Activated CD8-positive, alpha-beta T cell treated with anti-CD3 and anti-CD28 coated beads, Interleukin-2, amount 10 ng/mL, durations not matched to agents 7 days and 5 days (primary cell): ENCODE measurements at regions not wholly inside any gene's neighbourhood (a gene's known extent, or its start where the extent isn't known, plus 50 kb on each side); places are given as distances from the start of the nearest gene placed in this dataset.

Experiments
- ATAC-seq: fragments of 150-1000 bp; cut with Tn5 transposase; one replicate; pipeline ENCODE4 v1.10.0; 2021; ENCODE audit warnings: moderate library complexity
- CTCF ChIA-PET: fragments of 350-600 bp; sonication (Branson Sonifier 250); formaldehyde crosslinking; loops from one replicate; lab custom pipeline; 2021; ENCODE audit warnings: antibody characterized with exemption; lab: Charles Lee
- POLR2A ChIA-PET: fragments of 350-600 bp; sonication (Branson Sonifier 250); formaldehyde crosslinking; loops from one replicate; lab custom pipeline; 2021; ENCODE audit warnings: antibody characterized with exemption; lab: Charles Lee
- DNase-seq: peaks from one replicate; pipeline ENCODE4 v3.0.0-alpha.2; 2020
- H3K27ac Mint-ChIP-seq: one replicate; pipeline ENCODE4 v1.8.0; 2021; ENCODE audit warnings: mild to moderate bottlenecking, mixed read lengths
- H3K27me3 Mint-ChIP-seq: one replicate; pipeline ENCODE4 v1.8.0; 2021; ENCODE audit warnings: low read depth, mixed read lengths
- H3K36me3 Mint-ChIP-seq: one replicate; pipeline ENCODE4 v1.8.0; 2021; ENCODE audit warnings: low read depth, mixed read lengths
- H3K4me1 Mint-ChIP-seq: one replicate; pipeline ENCODE4 v1.8.0; 2021; ENCODE audit warnings: low read depth, mixed read lengths
- H3K4me3 Mint-ChIP-seq: one replicate; pipeline ENCODE4 v1.8.0; 2021; ENCODE audit warnings: mild to moderate bottlenecking, mixed read lengths
- H3K9me3 Mint-ChIP-seq: one replicate; pipeline ENCODE4 v1.8.0; 2022; ENCODE audit warnings: mixed read lengths; ENCODE audit not compliant: insufficient read depth

DNA sequence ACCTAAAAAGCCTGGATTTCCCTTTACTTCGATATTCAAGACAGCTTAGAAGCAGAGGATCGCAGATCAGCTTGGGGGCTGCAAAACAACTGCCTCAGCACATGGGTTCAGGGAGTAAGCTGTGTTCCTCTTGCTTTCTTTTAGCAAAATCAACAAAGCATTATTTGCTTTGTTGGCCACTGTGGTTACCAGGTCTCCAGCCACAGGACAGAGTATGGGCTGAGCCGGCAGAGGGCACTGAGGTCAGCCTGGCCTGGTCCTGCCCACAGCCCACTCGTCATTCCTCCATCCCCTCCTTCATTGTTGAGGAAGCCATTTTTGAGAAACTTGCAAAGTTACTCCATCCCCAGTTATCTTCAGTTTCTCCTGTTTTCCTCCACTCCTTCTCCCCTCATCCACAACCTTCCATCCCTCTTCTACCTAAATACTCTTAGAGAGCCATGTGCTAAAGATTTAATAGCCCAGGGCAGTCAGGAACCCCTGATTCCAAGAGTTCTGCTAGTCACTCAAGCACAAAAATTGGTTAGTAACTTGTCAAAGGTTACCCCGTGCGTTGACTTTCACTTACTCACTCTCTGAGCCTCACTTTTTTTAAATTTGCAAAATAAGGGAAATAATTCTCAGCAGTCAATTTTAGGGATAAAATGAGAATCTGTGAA, 60.0 kb upstream of the HES1 start:
- CTCF ChIA-PET: no interaction called here
- no peak overlapping the region for H3K4me3 Mint-ChIP-seq
- no peaks in the 10 kb centered on the region for H3K9me3 Mint-ChIP-seq
- POLR2A ChIA-PET: no interaction called here
- H3K36me3 Mint-ChIP-seq: no peaks in the 10 kb centered on the region
- ATAC-seq (no peak), DNase-seq (no peak)
- H3K27me3 Mint-ChIP-seq: peaks cover 54% of the 10 kb centered on the region
- H3K27ac Mint-ChIP-seq: no peak overlapping the region
- no peaks in the 10 kb centered on the region for H3K4me1 Mint-ChIP-seq

DNA sequence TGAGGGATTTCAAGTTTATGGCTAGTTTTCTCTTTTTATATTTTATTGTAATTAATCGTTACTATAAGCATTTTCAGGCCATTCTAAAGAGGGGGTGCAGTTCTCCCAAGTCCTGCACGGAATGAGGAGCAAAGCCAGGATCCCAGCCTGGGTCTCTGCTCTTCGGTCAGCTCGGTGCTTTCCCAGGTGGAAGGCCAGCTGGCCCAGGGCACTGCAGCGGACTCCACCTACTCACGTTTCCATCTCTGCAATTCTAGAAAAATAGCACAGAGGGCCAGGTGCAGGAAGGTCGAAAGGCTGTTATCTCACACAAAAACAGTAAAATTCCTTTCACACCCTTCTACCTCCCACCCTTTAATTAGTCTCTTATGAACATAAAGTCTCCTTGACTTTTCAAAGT, 59.5 kb upstream of the HES1 start:
- CTCF ChIA-PET: no interaction called here
- DNase-seq: no peak
- Mint-ChIP-seq H3K27ac (no peak overlapping the region), H3K4me3 (no peak overlapping the region), H3K4me1 (no peaks in the 10 kb centered on the region), H3K27me3 (peaks cover 53% of the 10 kb centered on the region), H3K36me3 (no peaks in the 10 kb centered on the region), H3K9me3 (no peaks in the 10 kb centered on the region)
- POLR2A ChIA-PET: no interaction called here
- no peak for ATAC-seq

DNA sequence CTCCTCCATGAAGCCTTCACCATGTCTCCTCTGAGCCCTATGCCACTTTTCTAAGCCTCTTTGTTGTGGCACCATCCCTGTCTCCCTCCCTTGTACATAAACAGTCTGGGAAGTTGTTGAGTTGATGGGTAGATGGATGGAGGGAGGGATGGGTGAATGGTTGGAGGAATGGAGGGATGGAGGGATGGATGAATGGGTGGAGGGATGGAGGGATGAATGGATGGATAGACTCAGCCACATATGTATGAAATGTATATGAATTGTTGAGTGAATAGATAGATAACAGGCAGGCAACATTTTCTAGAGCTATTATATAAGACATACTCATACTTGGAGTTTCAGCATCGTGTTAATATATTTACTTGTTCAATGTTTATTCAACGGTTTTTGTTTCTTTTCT, 58.3 kb upstream of the HES1 start:
- H3K36me3 Mint-ChIP-seq: no peaks in the 10 kb centered on the region
- no peak overlapping the region for H3K4me3 Mint-ChIP-seq
- H3K9me3 Mint-ChIP-seq: no peaks in the 10 kb centered on the region
- CTCF ChIA-PET: no interaction called here
- H3K27ac Mint-ChIP-seq: no peak overlapping the region
- ATAC-seq (no peak), DNase-seq (no peak)
- POLR2A ChIA-PET: no interaction called here
- H3K4me1 Mint-ChIP-seq: no peaks in the 10 kb centered on the region
- peaks cover 46% of the 10 kb centered on the region for H3K27me3 Mint-ChIP-seq

DNA sequence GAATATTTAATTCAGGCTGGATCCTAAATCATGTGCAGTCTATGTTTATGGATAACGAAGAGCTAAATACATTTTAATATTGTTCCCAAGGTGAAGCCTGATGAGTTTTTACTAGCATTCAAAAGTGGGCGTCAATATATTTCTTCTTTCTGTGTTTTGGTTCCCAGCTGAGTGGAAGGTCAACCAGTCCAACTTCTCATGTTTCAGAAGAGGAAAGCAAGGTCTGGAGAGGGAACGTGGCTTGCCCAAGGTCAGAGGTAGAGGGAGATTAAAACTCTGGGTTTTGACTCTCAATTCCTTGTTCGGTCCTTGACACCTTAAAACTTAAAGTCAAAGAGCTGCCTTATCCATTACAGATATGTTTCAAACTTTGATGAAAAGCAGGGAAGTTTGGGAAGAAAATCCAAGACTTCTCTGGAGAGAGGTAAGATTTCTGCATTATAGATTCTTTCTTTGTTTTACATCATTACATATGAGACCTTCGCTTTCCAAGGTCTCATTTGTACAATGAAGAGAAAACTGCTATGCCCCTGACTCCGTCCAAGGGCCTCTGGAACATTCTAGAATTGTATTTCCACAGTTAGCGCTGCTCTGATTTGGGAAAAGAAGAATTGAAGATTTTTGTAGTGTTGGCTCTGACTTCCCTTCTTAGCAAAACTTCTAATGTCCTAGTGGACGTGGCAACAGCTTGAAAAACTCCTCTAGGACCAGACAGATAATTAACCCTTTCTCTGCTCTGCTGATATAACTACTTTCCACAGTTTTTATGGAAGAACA, 57.7 kb upstream of the HES1 start:
- no peak overlapping the region for H3K4me3 Mint-ChIP-seq
- ChIA-PET CTCF (no interaction called here), POLR2A (no interaction called here)
- ATAC-seq (no peak), DNase-seq (no peak)
- no peaks in the 10 kb centered on the region for H3K36me3 Mint-ChIP-seq
- peaks cover 44% of the 10 kb centered on the region for H3K27me3 Mint-ChIP-seq
- no peak overlapping the region for H3K27ac Mint-ChIP-seq
- no peaks in the 10 kb centered on the region for H3K4me1 Mint-ChIP-seq
- H3K9me3 Mint-ChIP-seq: no peaks in the 10 kb centered on the region

DNA sequence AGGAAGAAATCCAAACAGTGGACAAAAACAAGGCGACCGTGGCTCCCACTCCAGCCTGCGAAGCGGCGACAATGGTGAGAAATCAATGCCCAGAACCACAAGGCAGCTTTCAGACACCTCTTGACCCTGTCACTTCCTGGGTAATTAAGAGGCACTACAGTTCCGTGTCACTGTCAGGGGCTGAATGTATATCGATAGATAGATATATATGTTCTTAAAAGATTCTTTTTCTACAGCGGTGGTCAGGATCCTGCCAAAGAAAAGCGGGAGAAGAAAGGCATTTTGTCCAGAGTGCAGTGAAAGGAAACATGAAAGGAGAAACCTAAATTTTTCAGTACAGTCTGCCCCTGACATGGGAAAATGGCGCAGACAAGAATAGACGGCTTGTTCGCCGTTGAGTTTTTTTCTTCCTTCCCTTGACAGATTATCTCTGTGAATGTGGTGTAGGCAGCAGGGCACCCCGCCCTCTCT, 56.2 kb upstream of the HES1 start:
- H3K27me3 Mint-ChIP-seq: peaks cover 40% of the 10 kb centered on the region
- no peak overlapping the region for H3K4me3 Mint-ChIP-seq
- DNase-seq (no peak), ATAC-seq (no peak)
- peaks cover 7% of the 10 kb centered on the region for H3K4me1 Mint-ChIP-seq
- H3K27ac Mint-ChIP-seq: no peak overlapping the region
- ChIA-PET POLR2A (no interaction called here), CTCF (no interaction called here)
- no peaks in the 10 kb centered on the region for H3K9me3 Mint-ChIP-seq
- no peaks in the 10 kb centered on the region for H3K36me3 Mint-ChIP-seq

- DNase-seq: no peak
- ATAC-seq: no peak
- Mint-ChIP-seq H3K4me1 (peaks cover 11% of the 10 kb centered on the region), H3K9me3 (no peaks in the 10 kb centered on the region), H3K4me3 (no peak overlapping the region), H3K36me3 (no peaks in the 10 kb centered on the region), H3K27me3 (peaks cover 35% of the 10 kb centered on the region), H3K27ac (no peak overlapping the region)
- ChIA-PET CTCF (no interaction called here), POLR2A (no interaction called here)
Observed at GRCh38 chr3:194080436-194080835, 55.5 kb upstream of the HES1 start.

DNA sequence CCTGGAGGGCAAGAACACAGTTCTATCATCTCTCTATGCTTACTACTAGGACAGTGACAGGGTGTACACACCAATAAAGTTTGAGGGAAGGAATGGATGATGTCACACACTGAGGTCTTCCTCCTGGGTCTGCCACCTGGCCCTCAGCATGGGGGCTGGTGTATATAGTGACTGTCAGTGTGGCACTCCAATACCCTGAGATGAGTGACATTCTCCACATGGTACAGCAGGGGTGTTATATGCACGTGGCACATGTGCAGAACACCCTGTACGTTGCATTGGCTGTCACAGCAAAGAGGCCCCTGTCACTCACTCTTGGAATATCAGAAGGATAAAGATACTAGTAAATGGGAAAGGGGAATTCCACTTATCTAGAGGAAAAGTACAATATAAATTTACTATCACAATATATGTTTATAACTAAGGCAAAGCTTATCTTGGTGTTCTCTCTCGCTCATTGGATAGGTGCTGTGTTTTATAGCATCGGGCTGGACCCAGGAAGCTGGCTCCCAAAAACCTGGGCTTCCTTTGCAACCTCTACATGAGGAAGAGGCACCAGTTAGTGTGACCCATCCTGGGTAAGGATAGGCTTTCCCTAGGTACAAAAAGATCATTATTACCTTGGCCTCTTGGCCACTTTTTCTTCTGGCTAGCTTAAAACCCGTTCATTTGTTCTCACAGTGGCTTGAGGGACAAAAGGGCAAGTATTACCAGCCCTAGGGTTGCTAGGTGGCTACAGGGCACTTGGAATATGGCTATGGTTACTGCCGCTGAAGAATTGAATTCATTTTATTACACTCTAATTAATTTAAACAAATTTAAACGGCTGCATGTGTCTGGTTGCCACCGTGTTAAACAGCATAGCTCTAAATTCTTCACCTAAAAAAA, 54.8 kb upstream of the HES1 start:
- CTCF ChIA-PET: no interaction called here

DNA sequence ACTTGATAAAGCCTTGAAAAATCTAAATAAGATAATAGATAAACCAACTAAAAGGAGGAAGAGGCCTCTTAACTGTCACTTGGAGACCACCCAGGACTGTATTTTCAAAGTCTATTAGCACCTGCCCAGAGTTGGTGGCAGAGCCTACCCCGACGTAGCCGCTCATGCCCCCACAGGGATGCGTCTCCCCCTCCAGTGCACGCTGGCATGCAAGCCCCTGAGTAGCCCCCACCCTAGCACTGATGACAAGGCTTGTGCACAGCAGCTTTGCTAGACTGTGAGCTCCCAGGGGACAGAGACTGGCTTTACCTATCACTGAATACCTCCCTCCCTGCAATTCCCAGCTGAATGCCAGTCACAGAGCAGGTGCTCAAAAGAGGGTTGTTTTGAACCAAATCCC, 54.1 kb upstream of the HES1 start:
- Mint-ChIP-seq H3K4me3 (no peak overlapping the region), H3K4me1 (peaks cover 11% of the 10 kb centered on the region), H3K36me3 (no peaks in the 10 kb centered on the region), H3K27ac (no peak overlapping the region), H3K9me3 (no peaks in the 10 kb centered on the region), H3K27me3 (peaks cover 32% of the 10 kb centered on the region)
- DNase-seq: no peak
- no peak for ATAC-seq
- ChIA-PET POLR2A (interaction anchor here (0.7 kb wide), 1 partner anchor 280 kb away, joined by 3 read pairs; no protein-coding TSS in a partner anchor), CTCF (interaction anchor here (0.7 kb wide), 2 partner anchors 112 to 234 kb away, joined by 3 to 4 read pairs; no protein-coding TSS in a partner anchor)

More for the DNA sequence above, 54.8 kb upstream of the HES1 start:
- no peak for DNase-seq
- ATAC-seq: no peak
- Mint-ChIP-seq H3K27ac (no peak overlapping the region), H3K4me1 (peaks cover 11% of the 10 kb centered on the region), H3K4me3 (no peak overlapping the region), H3K36me3 (no peaks in the 10 kb centered on the region), H3K27me3 (peaks cover 32% of the 10 kb centered on the region), H3K9me3 (no peaks in the 10 kb centered on the region)
- POLR2A ChIA-PET: no interaction called here

GRCh38 chr3:194082743-194083636, 53.0 kb upstream of the HES1 start:
- Mint-ChIP-seq H3K36me3 (no peaks in the 10 kb centered on the region), H3K9me3 (no peaks in the 10 kb centered on the region), H3K27ac (no peak overlapping the region), H3K4me1 (peaks cover 11% of the 10 kb centered on the region), H3K27me3 (peaks cover 31% of the 10 kb centered on the region), H3K4me3 (no peak overlapping the region)
- CTCF ChIA-PET: interaction anchor here (0.7 kb wide), 2 partner anchors 113 to 233 kb away, joined by 3 to 4 read pairs; no protein-coding TSS in a partner anchor
- POLR2A ChIA-PET: interaction anchor here (0.7 kb wide), 1 partner anchor 281 kb away, joined by 3 read pairs; no protein-coding TSS in a partner anchor
- DNase-seq (no peak), ATAC-seq (no peak)

- no peak overlapping the region for H3K27ac Mint-ChIP-seq
- H3K4me3 Mint-ChIP-seq: no peak overlapping the region
- ChIA-PET POLR2A (no interaction called here), CTCF (no interaction called here)
- DNase-seq (no peak), ATAC-seq (no peak)
- H3K27me3 Mint-ChIP-seq: peaks cover 26% of the 10 kb centered on the region
- no peaks in the 10 kb centered on the region for H3K9me3 Mint-ChIP-seq
- no peaks in the 10 kb centered on the region for H3K36me3 Mint-ChIP-seq
- peaks cover 11% of the 10 kb centered on the region for H3K4me1 Mint-ChIP-seq
Observed at GRCh38 chr3:194083637-194084224, 52.2 kb upstream of the HES1 start.
